ENCODE measurements at regions not wholly inside any gene's neighbourhood (a gene's known extent, or its start where the extent isn't known, plus 50 kb on each side); places are given as distances from the start of the nearest gene placed in this dataset.

GRCh38 chr16:26386096-26386495, 680.6 kb upstream of the C16orf82 start:
- no peaks in the 10 kb centered on the region for H3K9me3 ChIP-seq (replicated peaks; ENCODE audit: control insufficient read depth, insufficient read depth, low read depth, low read length)
- H3K9me1 ChIP-seq (ENCODE audit: control insufficient read depth, insufficient read depth, low read length) = no peaks in the 10 kb centered on the region
- H3K79me2 ChIP-seq (ENCODE audit: control insufficient read depth, insufficient read depth, low read length) = no peaks in the 10 kb centered on the region
- no TSS peak for BruUV-seq (replicated peaks)
- no peak overlapping the region for H3K4me3 ChIP-seq
- H3K4me2 ChIP-seq (ENCODE audit: insufficient read depth, low read length) = no peak overlapping the region
- no peak for TF ChIP-seq NR3C1 (CRISPR knock-in tag; IDR thresholded peaks at IDR 0.05)
- TF ChIP-seq HDGF (IDR thresholded peaks at IDR 0.05) = no peak
- no peak for TF ChIP-seq FOXP4 (CRISPR knock-in tag; IDR thresholded peaks at IDR 0.05; ENCODE audit: borderline replicate concordance)
- TF ChIP-seq ADNP (tag; IDR thresholded peaks at IDR 0.05) = no peak
- TF ChIP-seq NCOA2 (IDR thresholded peaks at IDR 0.05; ENCODE audit: partially characterized antibody in 2 of 2) = no peak
- no peak for TF ChIP-seq BMI1 (IDR thresholded peaks at IDR 0.05; ENCODE audit: low read length)
- no peak for TF ChIP-seq CAMTA2 (CRISPR knock-in tag; conservative IDR thresholded peaks at IDR 0.05)
- TF ChIP-seq ZC3H11A (IDR thresholded peaks at IDR 0.05; ENCODE audit: low read depth, low read length) = no peak
- no peak for TF ChIP-seq HDAC2 (IDR thresholded peaks at IDR 0.05)
- no peak for TF ChIP-seq TCF15 (CRISPR knock-in tag; IDR thresholded peaks at IDR 0.05)
- no peak for TF ChIP-seq ZNF124 (CRISPR knock-in tag; IDR thresholded peaks at IDR 0.05)
- no peak for TF ChIP-seq ZFX (CRISPR knock-in tag; IDR thresholded peaks at IDR 0.05)
- TF ChIP-seq MCM7 (IDR thresholded peaks at IDR 0.05) = no peak
- H3K27ac ChIP-seq (ENCODE audit: extremely low read depth, low read depth, low read length) = no peak overlapping the region
- no peak overlapping the region for H2AFZ ChIP-seq (ENCODE audit: low read depth, low read length)
- WGBS (ENCODE audit: insufficient coverage, low coverage, missing lambda C conversion rate) = 0% methylated on average over 3 of the region's 3 CpGs
- intact Hi-C loops (cut with micrococcal nuclease) = no loop called here
- H3K27me3 ChIP-seq (ENCODE audit: control insufficient read depth in 2 of 2, insufficient read depth in 2 of 2, low read length in 2 of 2) = no peaks in the 10 kb centered on the region
- no peak for DNase-seq (ENCODE audit: extremely low read depth in 1 of 4, low spot score in 3 of 4)
- ATAC-seq = no peak
- H3K4me1 ChIP-seq (replicated peaks in 1 of 2; ENCODE audit: control insufficient read depth in 2 of 2, insufficient read depth in 2 of 2, low read length in 2 of 2) = no peaks in the 10 kb centered on the region
- ChIA-PET CTCF (ENCODE audit: low intra/inter-chr PET ratio) (no interaction called here), POLR2A (no interaction called here)
- FAIRE-seq = no peak
- H3K36me3 ChIP-seq (ENCODE audit: control insufficient read depth, insufficient read depth, low read length) = no peaks in the 10 kb centered on the region
- H4K20me1 ChIP-seq (replicated peaks; ENCODE audit: control insufficient read depth, insufficient read depth, low read length) = no peaks in the 10 kb centered on the region
- in situ Hi-C loops (cut with MboI) = no loop called here
- no peak overlapping the region for H3K9ac ChIP-seq (ENCODE audit: insufficient read depth in 1 of 2, low read depth in 2 of 2, low read length in 2 of 2)
